ENCODE measurements at regions not wholly inside any gene's neighbourhood (a gene's known extent, or its start where the extent isn't known, plus 50 kb on each side); places are given as distances from the start of the nearest gene placed in this dataset.

DNA sequence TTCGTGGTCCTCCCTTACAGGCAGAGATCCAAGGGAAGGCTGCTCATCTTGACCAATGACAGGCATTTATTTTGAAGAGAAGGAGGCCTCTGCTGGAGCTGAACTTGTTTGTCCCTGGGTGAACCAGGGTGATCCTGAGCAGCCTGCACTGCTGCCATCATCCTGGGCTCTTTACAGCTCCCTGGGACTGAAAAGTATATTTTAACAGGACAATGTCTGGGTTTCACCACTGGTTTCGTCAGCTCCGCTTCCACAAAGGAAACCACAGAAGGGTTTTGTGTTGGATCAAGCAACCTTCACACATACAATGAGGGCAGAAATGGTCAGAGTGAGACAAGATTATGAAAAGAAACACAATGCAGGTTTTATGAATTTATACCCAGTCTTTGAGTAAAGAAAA, 400.7 kb upstream of the TPM1 start:
- Histone ChIP-seq H3K36me3 (no peaks in the 10 kb centered on the region), H3K4me3 (no peak overlapping the region), H3K27me3 (ENCODE audit: low read depth) (no peaks in the 10 kb centered on the region), H3K4me1 (peaks cover 20% of the 10 kb centered on the region), H3K27ac (replicated peaks) (no peak overlapping the region), H3K9me3 (replicated peaks) (no peaks in the 10 kb centered on the region)
- TF ChIP-seq, protein P1, sequence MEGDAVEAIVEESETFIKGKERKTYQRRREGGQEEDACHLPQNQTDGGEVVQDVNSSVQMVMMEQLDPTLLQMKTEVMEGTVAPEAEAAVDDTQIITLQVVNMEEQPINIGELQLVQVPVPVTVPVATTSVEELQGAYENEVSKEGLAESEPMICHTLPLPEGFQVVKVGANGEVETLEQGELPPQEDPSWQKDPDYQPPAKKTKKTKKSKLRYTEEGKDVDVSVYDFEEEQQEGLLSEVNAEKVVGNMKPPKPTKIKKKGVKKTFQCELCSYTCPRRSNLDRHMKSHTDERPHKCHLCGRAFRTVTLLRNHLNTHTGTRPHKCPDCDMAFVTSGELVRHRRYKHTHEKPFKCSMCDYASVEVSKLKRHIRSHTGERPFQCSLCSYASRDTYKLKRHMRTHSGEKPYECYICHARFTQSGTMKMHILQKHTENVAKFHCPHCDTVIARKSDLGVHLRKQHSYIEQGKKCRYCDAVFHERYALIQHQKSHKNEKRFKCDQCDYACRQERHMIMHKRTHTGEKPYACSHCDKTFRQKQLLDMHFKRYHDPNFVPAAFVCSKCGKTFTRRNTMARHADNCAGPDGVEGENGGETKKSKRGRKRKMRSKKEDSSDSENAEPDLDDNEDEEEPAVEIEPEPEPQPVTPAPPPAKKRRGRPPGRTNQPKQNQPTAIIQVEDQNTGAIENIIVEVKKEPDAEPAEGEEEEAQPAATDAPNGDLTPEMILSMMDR (IDR thresholded peaks at IDR 0.05; ENCODE audit: borderline replicate concordance): no peak
- no peak for DNase-seq
- intact Hi-C loops (cut with micrococcal nuclease): no loop called here

DNA sequence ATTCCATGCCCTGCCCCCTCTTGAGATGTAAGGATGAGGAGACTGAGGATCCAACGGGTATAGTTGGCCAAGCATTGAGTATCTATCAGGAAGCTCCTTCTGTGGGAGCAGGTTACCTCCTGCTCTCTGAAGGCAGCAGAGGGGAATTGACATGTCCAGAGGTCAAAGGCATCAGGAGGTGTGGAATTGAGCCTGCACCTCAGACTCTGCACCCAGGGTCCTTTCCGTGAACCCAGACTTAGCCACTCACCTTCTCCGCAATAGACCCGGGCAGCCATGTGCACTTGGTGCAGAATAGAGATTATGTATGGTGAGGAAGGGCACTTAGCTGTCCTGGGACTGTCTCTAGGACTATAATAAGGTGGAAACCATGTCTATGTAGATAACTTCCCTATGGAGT, 399.0 kb upstream of the TPM1 start:
- H3K27me3 ChIP-seq (ENCODE audit: low read depth): no peaks in the 10 kb centered on the region
- no peak for DNase-seq
- no peaks in the 10 kb centered on the region for H3K9me3 ChIP-seq (replicated peaks)
- H3K4me3 ChIP-seq: no peak overlapping the region
- no peak overlapping the region for H3K27ac ChIP-seq (replicated peaks)
- intact Hi-C loops (cut with micrococcal nuclease): no loop called here
- peaks cover 27% of the 10 kb centered on the region for H3K4me1 ChIP-seq
- H3K36me3 ChIP-seq: no peaks in the 10 kb centered on the region
- TF ChIP-seq, protein P1 (IDR thresholded peaks at IDR 0.05; ENCODE audit: borderline replicate concordance): no peak

DNA sequence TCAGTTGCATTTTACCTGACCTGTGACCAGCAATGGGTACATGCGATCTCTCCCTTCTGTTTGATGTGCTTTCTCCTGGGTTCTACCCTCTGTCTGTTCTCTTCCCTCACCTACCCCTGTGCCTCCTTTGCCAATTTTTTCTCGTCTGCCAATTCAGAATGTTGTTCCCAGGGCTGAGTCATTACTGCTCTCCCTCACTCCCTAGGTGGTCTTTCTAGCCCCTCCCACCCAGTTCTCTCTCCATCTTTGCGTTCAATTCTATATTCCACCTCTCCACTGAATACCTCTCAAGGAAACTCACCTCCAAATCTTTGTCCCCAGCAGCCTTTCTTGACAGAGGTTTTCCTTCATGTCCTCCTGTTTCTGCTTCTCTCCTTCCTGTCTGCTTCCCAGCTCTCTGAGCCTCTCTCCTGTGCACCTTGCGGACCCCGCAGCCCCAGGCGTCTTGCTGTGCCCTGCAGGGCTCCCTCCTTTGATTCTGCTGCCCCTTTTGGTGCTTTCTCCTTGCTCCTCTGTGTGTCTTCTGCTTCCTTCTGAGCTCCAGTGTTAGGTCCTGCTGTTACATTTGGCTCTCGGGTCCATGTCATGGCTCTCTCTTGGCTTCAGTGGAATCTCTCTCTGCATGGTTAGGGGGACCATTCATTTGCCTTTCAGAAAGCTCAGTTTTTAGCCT, 398.2 kb upstream of the TPM1 start:
- TF ChIP-seq, protein P1 (IDR thresholded peaks at IDR 0.05; ENCODE audit: borderline replicate concordance): no peak
- Histone ChIP-seq H3K4me3 (no peak overlapping the region), H3K36me3 (no peaks in the 10 kb centered on the region), H3K27ac (replicated peaks) (no peak overlapping the region), H3K9me3 (replicated peaks) (no peaks in the 10 kb centered on the region), H3K27me3 (ENCODE audit: low read depth) (no peaks in the 10 kb centered on the region), H3K4me1 (peaks cover 22% of the 10 kb centered on the region)
- no peak for DNase-seq
- intact Hi-C loops (cut with micrococcal nuclease): no loop called here

DNA sequence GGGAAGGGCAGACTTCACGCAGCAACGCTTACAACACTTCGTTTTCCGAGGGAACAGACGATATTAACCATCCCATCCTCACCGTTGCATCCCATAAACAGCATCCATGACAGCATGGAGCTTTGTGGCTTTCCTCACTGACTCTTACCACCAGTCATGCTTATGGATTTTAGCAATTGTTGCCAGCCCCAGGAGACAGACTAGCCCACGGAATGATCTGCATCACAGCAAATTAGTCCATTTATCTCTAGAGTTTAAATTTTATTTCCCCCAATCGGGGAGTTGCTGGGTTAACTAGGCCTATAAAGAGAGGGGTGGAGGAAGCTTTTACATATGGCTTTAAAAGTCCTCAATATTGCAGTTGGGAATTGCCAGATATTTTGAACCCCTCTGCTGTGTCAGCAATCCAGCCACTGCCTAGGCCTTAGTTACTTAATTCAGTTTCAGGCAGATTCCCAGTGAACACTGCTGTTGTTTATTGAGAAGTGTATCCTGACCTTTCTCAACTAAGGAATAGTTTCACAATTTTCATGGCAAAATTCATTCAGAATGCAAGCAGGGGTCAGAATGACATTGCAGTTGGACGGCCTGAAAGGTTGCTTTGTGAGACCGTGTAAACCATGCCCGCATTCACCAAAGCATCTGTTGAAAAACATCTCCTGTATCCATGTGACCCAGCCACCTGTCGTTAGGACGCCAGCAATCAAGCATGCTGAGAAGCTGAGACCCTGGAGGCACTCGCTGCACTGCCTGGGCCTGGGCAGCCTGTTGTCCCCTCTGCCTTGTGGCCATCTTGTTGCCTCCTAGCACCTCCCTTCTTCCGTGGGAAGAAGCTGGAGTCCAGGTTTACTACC, 397.4 kb upstream of the TPM1 start:
- Histone ChIP-seq H3K36me3 (no peaks in the 10 kb centered on the region), H3K9me3 (replicated peaks) (no peaks in the 10 kb centered on the region), H3K4me1 (peaks cover 22% of the 10 kb centered on the region), H3K27me3 (ENCODE audit: low read depth) (no peaks in the 10 kb centered on the region), H3K27ac (replicated peaks) (no peak overlapping the region), H3K4me3 (no peak overlapping the region)
- intact Hi-C loops (cut with micrococcal nuclease): no loop called here
- TF ChIP-seq, protein P1 (IDR thresholded peaks at IDR 0.05; ENCODE audit: borderline replicate concordance): no peak
- no peak for DNase-seq

DNA sequence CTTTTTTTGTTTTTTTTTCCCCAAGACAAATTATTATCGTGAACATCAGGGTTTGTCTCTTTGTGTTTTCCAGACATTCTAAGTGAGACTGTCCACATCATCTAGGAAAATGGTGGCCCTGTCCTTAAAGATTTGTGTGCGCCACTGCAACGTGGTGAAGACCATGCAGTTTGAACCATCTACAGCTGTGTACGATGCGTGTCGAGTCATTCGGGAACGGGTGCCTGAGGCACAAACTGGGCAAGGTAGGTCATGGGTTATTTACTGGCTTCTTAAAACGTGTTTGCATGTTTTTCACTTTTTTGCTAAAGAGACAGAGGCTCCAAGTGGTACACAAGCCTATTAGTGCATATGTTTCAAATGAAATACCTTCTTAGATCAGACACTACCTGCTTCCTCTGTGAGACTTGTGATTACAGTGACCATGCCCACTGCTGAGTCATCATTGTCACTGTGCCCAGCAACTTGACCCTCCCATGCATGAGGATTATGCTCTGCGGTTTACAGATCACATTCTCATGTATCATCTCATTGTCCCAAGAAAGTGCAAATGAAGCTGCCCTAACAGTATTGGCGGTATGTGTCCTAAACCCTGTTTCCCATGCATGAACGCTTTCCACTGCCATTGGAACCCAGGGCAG, 395.2 kb upstream of the TPM1 start:
- no peaks in the 10 kb centered on the region for H3K9me3 ChIP-seq (replicated peaks)
- H3K36me3 ChIP-seq: peaks cover 7% of the 10 kb centered on the region
- TF ChIP-seq, protein P1 (IDR thresholded peaks at IDR 0.05; ENCODE audit: borderline replicate concordance): no peak
- peaks cover 23% of the 10 kb centered on the region for H3K4me1 ChIP-seq
- intact Hi-C loops (cut with micrococcal nuclease): no loop called here
- no peak for DNase-seq
- H3K4me3 ChIP-seq: no peak overlapping the region
- no peak overlapping the region for H3K27ac ChIP-seq (replicated peaks)
- H3K27me3 ChIP-seq (ENCODE audit: low read depth): no peaks in the 10 kb centered on the region
